ENCODE measurements at regions not wholly inside any gene's neighbourhood (a gene's known extent, or its start where the extent isn't known, plus 50 kb on each side); places are given as distances from the start of the nearest gene placed in this dataset.

DNA sequence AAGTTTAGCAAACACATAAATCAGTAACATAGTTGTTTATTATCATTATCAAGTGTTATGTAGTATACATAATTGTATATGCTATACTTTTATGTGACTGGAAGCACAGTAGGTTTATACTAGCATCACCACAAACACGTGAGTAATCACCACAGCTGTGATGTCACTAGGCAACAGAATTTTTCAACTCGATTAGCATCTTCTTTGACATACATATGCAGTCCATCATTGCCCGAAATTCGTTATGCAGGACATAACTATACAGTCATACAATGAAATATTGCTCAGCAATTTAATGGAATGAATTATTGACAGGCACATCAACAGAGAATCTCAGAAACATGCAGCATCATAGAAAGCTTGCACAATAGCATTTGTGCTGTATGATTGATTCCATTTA, 77.7 kb downstream of the LSM5 start:
- no peak for DNase-seq (ENCODE audit: extremely low spot score, unreplicated experiment)
- H3K27me3 Mint-ChIP-seq (ENCODE audit: unreplicated experiment), result peaks cover 22% of the 10 kb centered on the region
- no peak overlapping the region for H3K4me3 Mint-ChIP-seq (ENCODE audit: unreplicated experiment)
- TF ChIP-seq, protein P1, sequence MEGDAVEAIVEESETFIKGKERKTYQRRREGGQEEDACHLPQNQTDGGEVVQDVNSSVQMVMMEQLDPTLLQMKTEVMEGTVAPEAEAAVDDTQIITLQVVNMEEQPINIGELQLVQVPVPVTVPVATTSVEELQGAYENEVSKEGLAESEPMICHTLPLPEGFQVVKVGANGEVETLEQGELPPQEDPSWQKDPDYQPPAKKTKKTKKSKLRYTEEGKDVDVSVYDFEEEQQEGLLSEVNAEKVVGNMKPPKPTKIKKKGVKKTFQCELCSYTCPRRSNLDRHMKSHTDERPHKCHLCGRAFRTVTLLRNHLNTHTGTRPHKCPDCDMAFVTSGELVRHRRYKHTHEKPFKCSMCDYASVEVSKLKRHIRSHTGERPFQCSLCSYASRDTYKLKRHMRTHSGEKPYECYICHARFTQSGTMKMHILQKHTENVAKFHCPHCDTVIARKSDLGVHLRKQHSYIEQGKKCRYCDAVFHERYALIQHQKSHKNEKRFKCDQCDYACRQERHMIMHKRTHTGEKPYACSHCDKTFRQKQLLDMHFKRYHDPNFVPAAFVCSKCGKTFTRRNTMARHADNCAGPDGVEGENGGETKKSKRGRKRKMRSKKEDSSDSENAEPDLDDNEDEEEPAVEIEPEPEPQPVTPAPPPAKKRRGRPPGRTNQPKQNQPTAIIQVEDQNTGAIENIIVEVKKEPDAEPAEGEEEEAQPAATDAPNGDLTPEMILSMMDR (IDR thresholded peaks at IDR 0.05), result no peak
- H3K27ac Mint-ChIP-seq (ENCODE audit: unreplicated experiment), result no peak overlapping the region
- no peaks in the 10 kb centered on the region for H3K9me3 Mint-ChIP-seq (ENCODE audit: unreplicated experiment)
- H3K4me1 Mint-ChIP-seq (ENCODE audit: unreplicated experiment), result peaks cover 2% of the 10 kb centered on the region
- no peaks in the 10 kb centered on the region for H3K36me3 Mint-ChIP-seq (ENCODE audit: unreplicated experiment)

DNA sequence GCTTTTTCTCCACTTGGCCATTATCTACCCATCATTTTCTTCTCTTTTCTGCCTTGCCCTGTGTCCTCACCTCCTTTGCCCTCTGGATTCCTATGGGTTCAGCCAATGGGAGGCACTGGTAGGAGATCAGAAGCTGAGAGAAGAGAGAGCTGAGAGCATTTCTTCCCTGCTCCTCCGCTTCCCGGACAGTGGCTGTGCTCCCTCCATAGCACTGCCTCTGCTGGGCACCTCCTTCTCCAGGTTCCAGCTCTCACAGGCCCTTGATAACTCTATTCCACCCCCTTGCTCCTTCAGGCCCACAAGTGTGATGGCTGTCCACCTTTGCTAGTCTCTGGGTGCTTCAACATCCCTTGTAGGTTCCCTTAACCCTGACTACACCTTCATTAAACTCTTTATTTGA, 79.6 kb downstream of the LSM5 start:
- TF ChIP-seq, protein P1 (IDR thresholded peaks at IDR 0.05), result no peak
- no peak overlapping the region for H3K27ac Mint-ChIP-seq (ENCODE audit: unreplicated experiment)
- peak; percentile 13 for DNase-seq (ENCODE audit: extremely low spot score, unreplicated experiment)
- peaks cover under 1% of the 10 kb centered on the region for H3K4me1 Mint-ChIP-seq (ENCODE audit: unreplicated experiment)
- H3K4me3 Mint-ChIP-seq (ENCODE audit: unreplicated experiment), result no peak overlapping the region
- H3K27me3 Mint-ChIP-seq (ENCODE audit: unreplicated experiment), result peaks cover 26% of the 10 kb centered on the region
- H3K36me3 Mint-ChIP-seq (ENCODE audit: unreplicated experiment), result no peaks in the 10 kb centered on the region
- H3K9me3 Mint-ChIP-seq (ENCODE audit: unreplicated experiment), result no peaks in the 10 kb centered on the region

- Mint-ChIP-seq H3K27me3 (ENCODE audit: unreplicated experiment) (peaks cover 33% of the 10 kb centered on the region), H3K4me1 (ENCODE audit: unreplicated experiment) (no peaks in the 10 kb centered on the region), H3K4me3 (ENCODE audit: unreplicated experiment) (no peak overlapping the region), H3K36me3 (ENCODE audit: unreplicated experiment) (no peaks in the 10 kb centered on the region), H3K9me3 (ENCODE audit: unreplicated experiment) (no peaks in the 10 kb centered on the region), H3K27ac (ENCODE audit: unreplicated experiment) (no peak overlapping the region)
- TF ChIP-seq, protein P1 (IDR thresholded peaks at IDR 0.05), result no peak
- DNase-seq (ENCODE audit: extremely low spot score, unreplicated experiment), result no peak
Measured at GRCh38 chr7:32406386-32406785, 83.8 kb downstream of the LSM5 start.

DNA sequence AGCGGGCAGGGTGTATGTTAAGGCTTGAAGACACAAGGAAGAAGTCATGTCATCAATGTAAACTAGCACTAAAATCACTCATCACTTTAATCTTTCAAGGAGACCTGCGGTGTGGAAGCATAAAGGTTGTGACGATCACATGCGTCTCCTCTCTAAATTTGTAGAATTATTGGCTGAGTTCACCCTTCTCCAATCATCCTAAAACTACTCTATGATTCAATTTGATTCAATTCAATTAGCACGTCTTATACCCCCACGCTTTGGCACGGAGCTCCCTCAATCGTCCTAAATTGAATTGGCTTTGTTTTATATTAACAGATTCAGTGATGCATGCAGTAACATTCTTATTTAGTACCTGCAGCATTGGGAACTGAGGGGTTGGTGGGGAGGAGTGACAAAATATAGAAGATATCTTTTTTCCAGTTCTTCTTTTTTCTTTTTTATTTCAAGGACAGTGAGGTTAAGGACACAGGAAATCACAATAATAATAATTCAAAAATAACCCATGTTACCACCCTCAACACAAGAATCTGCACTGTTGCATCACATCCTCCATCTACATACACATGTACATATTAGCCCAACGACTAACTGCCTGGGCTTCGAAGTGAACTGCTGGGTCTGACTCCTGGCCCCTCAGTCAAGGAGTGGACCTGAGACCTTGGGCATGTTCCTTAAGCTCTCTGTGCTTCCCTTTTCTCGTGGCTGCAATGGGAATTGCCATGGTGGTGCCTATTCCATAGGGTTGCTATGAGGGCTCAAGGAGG, 86.5 kb downstream of the LSM5 start:
- H3K9me3 Mint-ChIP-seq (ENCODE audit: unreplicated experiment), result no peaks in the 10 kb centered on the region
- no peaks in the 10 kb centered on the region for H3K36me3 Mint-ChIP-seq (ENCODE audit: unreplicated experiment)
- TF ChIP-seq, protein P1 (IDR thresholded peaks at IDR 0.05), result no peak
- peaks cover 35% of the 10 kb centered on the region for H3K27me3 Mint-ChIP-seq (ENCODE audit: unreplicated experiment)
- no peak overlapping the region for H3K4me3 Mint-ChIP-seq (ENCODE audit: unreplicated experiment)
- no peak overlapping the region for H3K27ac Mint-ChIP-seq (ENCODE audit: unreplicated experiment)
- no peaks in the 10 kb centered on the region for H3K4me1 Mint-ChIP-seq (ENCODE audit: unreplicated experiment)
- DNase-seq (ENCODE audit: extremely low spot score, unreplicated experiment), result peak; percentile 34

DNA sequence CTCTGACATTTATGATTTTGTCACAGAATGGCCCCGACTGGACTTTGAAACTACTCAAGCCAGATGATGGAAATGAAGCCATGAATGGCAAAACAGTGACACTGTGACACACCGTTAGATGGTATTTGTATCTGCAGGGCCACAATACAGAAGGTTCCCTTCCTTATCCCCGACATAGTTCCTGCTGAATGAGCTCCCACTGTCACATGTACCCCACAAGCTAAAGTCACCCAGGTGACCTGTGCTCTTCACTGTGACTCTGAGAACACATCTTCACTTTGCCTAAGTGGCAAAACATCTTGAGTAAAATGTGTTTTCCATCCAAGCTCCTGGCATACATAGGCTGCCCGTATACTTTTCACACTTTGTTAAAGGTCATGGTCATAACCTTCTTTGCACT, 89.5 kb downstream of the LSM5 start:
- Mint-ChIP-seq H3K9me3 (ENCODE audit: unreplicated experiment) (no peaks in the 10 kb centered on the region), H3K27ac (ENCODE audit: unreplicated experiment) (no peak overlapping the region), H3K36me3 (ENCODE audit: unreplicated experiment) (no peaks in the 10 kb centered on the region), H3K27me3 (ENCODE audit: unreplicated experiment) (peaks cover 32% of the 10 kb centered on the region), H3K4me3 (ENCODE audit: unreplicated experiment) (no peak overlapping the region), H3K4me1 (ENCODE audit: unreplicated experiment) (no peaks in the 10 kb centered on the region)
- DNase-seq (ENCODE audit: extremely low spot score, unreplicated experiment), result peak; percentile 6
- TF ChIP-seq, protein P1 (IDR thresholded peaks at IDR 0.05), result no peak

All from osteocyte (in vitro differentiated cells).